Gastroesophageal sphincter (tissue), 4 donors: ENCODE measurements at regions not wholly inside any gene's neighbourhood (a gene's known extent, or its start where the extent isn't known, plus 50 kb on each side); places are given as distances from the start of the nearest gene placed in this dataset.
"Not testable (repeated sequence)": the region's sequence is repeated elsewhere in the genome, so short reads cannot be mapped to it uniquely, and the experiment has no call there.

Experiments used
- ATAC-seq: fragments of 150-250 bp; one replicate; pipeline ENCODE4 v1.9.1; 2016; ENCODE audit warnings: mild to moderate bottlenecking, moderate library complexity
- H3K27ac ChIP-seq, 4 donors: fragments of 200-600 bp; sonication (generic) in 3 of 4; 1 replicate in 3 of 4; 2 replicates in 1 of 4; pipeline ENCODE4 v1.5.1; 2016 to 2019
- H3K27me3 ChIP-seq: fragments of 200-600 bp; sonication (generic); one replicate; pipeline ENCODE4 v1.5.1; 2019
- H3K36me3 ChIP-seq, 2 donors: fragments of 200-600 bp; sonication (generic); one replicate each; pipeline ENCODE4 v1.5.1; 2019; ENCODE audit warnings: control low read depth in 1 of 2
- H3K4me1 ChIP-seq, 3 donors: fragments of 200-600 bp; sonication (generic); 1 replicate in 2 of 3; 2 replicates in 1 of 3; pipeline ENCODE4 v1.5.1; 2016 to 2019; ENCODE audit warnings: control low read depth in 2 of 3
- H3K4me3 ChIP-seq, 2 donors: fragments of 200-600 bp; sonication (generic); one replicate each; pipeline ENCODE4 v1.5.1; 2019; ENCODE audit warnings: mild to moderate bottlenecking in 1 of 2, moderate library complexity in 1 of 2
- H3K9me3 ChIP-seq, 3 donors: fragments of 200-600 bp; sonication (generic); one replicate each; pipeline ENCODE4 v1.5.1; 2017 to 2019; ENCODE audit warnings: control low read depth in 2 of 3
- CTCF ChIP-seq, 4 experiments: fragments of 200-600 bp in 2 of 4; fragments of 450-650 bp in 2 of 4; sonication (generic) in 1 of 4; IDR thresholded peaks; one replicate each; pipeline ENCODE4 v1.5.1; 2017 to 2019; ENCODE audit warnings: antibody characterized with exemption in 4 of 4, mild to moderate bottlenecking in 2 of 4, moderate library complexity in 2 of 4
- EP300 ChIP-seq: sonication (generic); formaldehyde crosslinking; IDR thresholded peaks from one replicate; pipeline ENCODE4 v1.6.1; 2017; ENCODE audit warnings: antibody characterized with exemption, mild to moderate bottlenecking
- POLR2A ChIP-seq, 2 donors: fragments of 450-650 bp; IDR thresholded peaks; one replicate each; pipeline ENCODE4 v1.6.1; 2017; ENCODE audit warnings: antibody characterized with exemption in 2 of 2, mild to moderate bottlenecking in 2 of 2, moderate library complexity in 1 of 2
- POLR2AphosphoS5 ChIP-seq: sonication (generic); formaldehyde crosslinking; IDR thresholded peaks from one replicate; pipeline ENCODE4 v1.6.1; 2017; ENCODE audit warnings: antibody characterized with exemption
- WGBS, 2 donors: methylation state at CpG; one replicate each; pipeline ENCODE4 v1.1.5; 2018; ENCODE audit warnings: low coverage in 1 of 2; 5-methylcytosine and 5-hydroxymethylcytosine counted together

- Histone ChIP-seq H3K9me3 (no peaks in the 10 kb centered on the region), H3K4me3 (no peak overlapping the region), H3K27me3 (no peaks in the 10 kb centered on the region), H3K36me3 (no peaks in the 10 kb centered on the region), H3K27ac (no peak overlapping the region), H3K4me1 (no peaks in the 10 kb centered on the region)
- WGBS, 2 donors: 67 to 89% methylated on average over 1 of the region's 1 CpG
- TF ChIP-seq POLR2A (IDR thresholded peaks at IDR 0.05): no peak
- TF ChIP-seq EP300: no peak
- TF ChIP-seq CTCF (IDR thresholded peaks at IDR 0.05): no peak
- TF ChIP-seq POLR2AphosphoS5: no peak
- no peak for ATAC-seq
Observed at GRCh38 chr7:85341121-85341520, 154.3 kb upstream of the SEMA3D start.

GRCh38 chr7:85336086-85336485, 149.2 kb upstream of the SEMA3D start:
- H3K4me3 ChIP-seq: no peak overlapping the region
- WGBS, 2 donors: 53 to 58% methylated on average over 1 of the region's 1 CpG
- H3K36me3 ChIP-seq: no peaks in the 10 kb centered on the region
- no peaks in the 10 kb centered on the region for H3K9me3 ChIP-seq
- no peaks in the 10 kb centered on the region for H3K27me3 ChIP-seq
- no peak for ATAC-seq
- no peaks in the 10 kb centered on the region for H3K4me1 ChIP-seq
- TF ChIP-seq EP300 (no peak), CTCF (IDR thresholded peaks at IDR 0.05) (no peak), POLR2A (IDR thresholded peaks at IDR 0.05) (no peak), POLR2AphosphoS5 (no peak)
- H3K27ac ChIP-seq: no peak overlapping the region

GRCh38 chr7:85335113-85335512, 148.3 kb upstream of the SEMA3D start:
- H3K36me3 ChIP-seq, H3K4me1 ChIP-seq, H3K9me3 ChIP-seq, H3K27ac ChIP-seq, ATAC-seq, H3K27me3 ChIP-seq, H3K4me3 ChIP-seq: not testable (repeated sequence)
- WGBS, 2 donors: no CpG with 5 or more reads among the region's 15 CpGs

GRCh38 chr7:85328456-85328998, 141.7 kb upstream of the SEMA3D start:
- Histone ChIP-seq H3K27me3 (no peaks in the 10 kb centered on the region), H3K27ac (no peak overlapping the region), H3K4me1 (no peaks in the 10 kb centered on the region), H3K4me3 (no peak overlapping the region), H3K36me3 (no peaks in the 10 kb centered on the region), H3K9me3 (no peaks in the 10 kb centered on the region)
- no peak for TF ChIP-seq CTCF (IDR thresholded peaks at IDR 0.05)
- TF ChIP-seq POLR2A (IDR thresholded peaks at IDR 0.05): no peak
- no peak for TF ChIP-seq POLR2AphosphoS5
- no peak for TF ChIP-seq EP300
- 62 to 63% methylated on average over 3 of the region's 3 CpGs for WGBS, 2 donors
- no peak for ATAC-seq

DNA sequence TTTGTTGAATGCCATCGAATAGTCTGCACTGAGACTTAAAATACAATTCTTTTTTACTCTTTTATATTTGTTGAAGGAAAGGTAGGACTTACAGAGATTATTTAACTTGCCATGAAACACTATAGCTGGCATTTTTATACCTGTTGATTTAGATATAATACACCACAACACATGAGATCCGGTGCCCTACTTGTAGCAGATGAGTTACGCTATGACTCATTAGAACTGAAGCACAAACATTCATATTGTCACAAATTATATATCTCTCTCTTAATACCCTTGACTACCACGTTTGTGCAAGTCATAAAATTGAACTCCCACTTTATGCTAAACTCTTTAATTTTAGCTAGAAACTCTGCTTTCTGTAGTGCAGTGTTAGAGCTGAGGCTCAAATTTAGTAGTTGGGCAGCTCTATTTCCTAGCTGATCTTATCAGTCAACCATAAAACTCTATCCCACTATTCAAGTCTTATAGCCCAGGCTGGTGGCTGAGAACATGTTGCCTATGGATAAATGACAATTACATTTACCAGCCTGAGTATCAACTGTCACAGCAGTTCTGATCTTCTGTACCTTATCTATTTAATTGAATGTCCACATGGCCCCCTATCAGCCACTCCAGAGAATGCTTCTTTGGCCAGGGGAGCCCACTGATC, 137.4 kb upstream of the SEMA3D start:
- no peak for ATAC-seq

More for the DNA sequence above, 137.4 kb upstream of the SEMA3D start:
- no peak for TF ChIP-seq CTCF (IDR thresholded peaks at IDR 0.05)
- TF ChIP-seq POLR2AphosphoS5: no peak
- TF ChIP-seq POLR2A (IDR thresholded peaks at IDR 0.05): no peak
- TF ChIP-seq EP300: no peak
- Histone ChIP-seq H3K4me1 (no peaks in the 10 kb centered on the region), H3K27me3 (no peaks in the 10 kb centered on the region), H3K4me3 (no peak overlapping the region), H3K9me3 (no peaks in the 10 kb centered on the region), H3K36me3 (no peaks in the 10 kb centered on the region), H3K27ac (no peak overlapping the region)
- WGBS, 2 donors: 81 to 87% methylated on average over 3 to 4 of the region's 4 CpGs
